Kidney (tissue), 13 donors: ENCODE measurements at regions not wholly inside any gene's neighbourhood (a gene's known extent, or its start where the extent isn't known, plus 50 kb on each side); places are given as distances from the start of the nearest gene placed in this dataset.

ENCODE experiments used
- DNase-seq, 5 donors: peaks; one replicate each; pipeline ENCODE4 v3.0.0-alpha.2; 2013 to 2020
- FAIRE-seq: peaks from 2 replicates; lab custom pipeline; 2012; peaks lifted over from hg19 to GRCh38; lab: Jason Lieb, UNC
- H3K27ac ChIP-seq, 2 donors: one replicate each; pipeline ENCODE4 v1.7.0; 2013; ENCODE audit warnings: low read depth in 2 of 2, low read length in 2 of 2, inconsistent platforms in 1 of 2
- H3K27me3 ChIP-seq: one replicate; pipeline ENCODE4 v1.7.1; 2013; ENCODE audit warnings: low read length, inconsistent platforms; ENCODE audit not compliant: control insufficient read depth, insufficient read depth
- H3K36me3 ChIP-seq, 3 donors: one replicate each; pipeline versions ENCODE4 v1.7.0 to v1.7.1; 2013; ENCODE audit warnings: low read length in 3 of 3, control low read depth in 1 of 3, inconsistent platforms in 1 of 3; ENCODE audit not compliant: insufficient read depth in 3 of 3, control insufficient read depth in 2 of 3
- H3K4me1 ChIP-seq, 3 donors: one replicate each; pipeline versions ENCODE4 v1.7.0 to v1.7.1; 2013; ENCODE audit warnings: low read length in 3 of 3, inconsistent platforms in 1 of 3, low read depth in 1 of 3; ENCODE audit not compliant: control insufficient read depth in 2 of 3, insufficient read depth in 2 of 3
- H3K4me3 ChIP-seq, 3 donors: one replicate each; pipeline versions ENCODE4 v1.7.0 to v1.8.1; 2013; ENCODE audit warnings: low read length in 3 of 3, control low read depth in 1 of 3, inconsistent platforms in 1 of 3
- H3K9ac ChIP-seq, 3 donors: one replicate each; pipeline versions ENCODE4 v1.7.0 to v1.7.1; 2013; ENCODE audit warnings: low read length in 3 of 3, control low read depth in 1 of 3, inconsistent platforms in 1 of 3
- H3K9me3 ChIP-seq, 3 donors: one replicate each; pipeline versions ENCODE4 v1.7.0 to v1.7.1; 2013; ENCODE audit warnings: low read length in 3 of 3, control low read depth in 1 of 3, inconsistent platforms in 1 of 3; ENCODE audit not compliant: control insufficient read depth in 2 of 3, insufficient read depth in 1 of 3
- intact Hi-C: fragments of 100-400 bp; cut with DNase I; formaldehyde crosslinking; loops from one replicate; pipeline ENCODE4 v1.11.1; 2022
- TF ChIP-seq, protein P1 (sequence below): IDR thresholded peaks from 3 replicates; pipeline ENCODE4 v1.5.1; 2012; ENCODE audit warnings: mild to moderate bottlenecking, moderate library complexity, borderline replicate concordance; ENCODE audit not compliant: insufficient read depth; ENCODE audit errors: extremely low read depth
- donor health status: control.
- donor health status: control.
- donor health status: control.
- donor health status: control.
- donor health status: control.
- donor health status: DM: yes; HTN: yes; CAD: no.
- donor health status: Normal renal cell carcinoma (clear cell type).

DNA sequence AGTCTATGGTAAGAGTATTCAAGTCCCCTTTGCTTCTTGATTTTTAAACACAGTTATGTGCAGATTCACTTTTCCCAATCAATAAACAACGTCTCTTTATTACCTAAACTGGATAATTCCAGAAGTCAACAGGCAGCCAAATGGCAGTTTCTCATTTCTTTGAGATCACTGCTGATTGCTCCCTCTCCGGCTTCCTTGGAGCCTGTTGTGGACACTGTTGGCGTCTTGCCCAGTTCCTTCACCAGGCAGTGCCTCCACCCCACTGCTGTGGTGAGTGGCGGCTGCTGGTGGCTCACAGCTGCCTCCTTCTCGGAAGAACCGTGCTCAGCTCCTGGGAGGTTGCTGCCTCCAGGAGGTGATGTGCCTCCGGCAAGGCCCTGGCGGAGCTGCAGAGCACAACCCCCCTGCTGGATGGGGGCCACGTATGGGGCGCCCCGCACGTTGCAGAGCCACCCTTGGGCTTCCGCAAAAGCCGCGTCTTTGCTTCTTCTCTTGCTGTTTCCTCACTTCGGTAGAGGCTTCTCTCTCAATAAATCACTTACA is 105.1 kb upstream of the CNKSR3 start:
- DNase-seq (peak in 4 of 5 donors; percentile 42 to 93 (median 64)), FAIRE-seq (peak; percentile 25)
- Histone ChIP-seq H3K36me3 (no peaks in the 10 kb centered on the region), H3K4me1 (peaks cover 0 to 8% (median 4%) of the 10 kb centered on the region in 3 donors), H3K27ac (peak overlapping the region; percentile 15 to 21), H3K4me3 (peak overlapping the region in 2 of 3 donors; percentile 34 to 44), H3K27me3 (no peaks in the 10 kb centered on the region), H3K9me3 (no peaks in the 10 kb centered on the region), H3K9ac (no peak overlapping the region)
- TF ChIP-seq, protein P1, sequence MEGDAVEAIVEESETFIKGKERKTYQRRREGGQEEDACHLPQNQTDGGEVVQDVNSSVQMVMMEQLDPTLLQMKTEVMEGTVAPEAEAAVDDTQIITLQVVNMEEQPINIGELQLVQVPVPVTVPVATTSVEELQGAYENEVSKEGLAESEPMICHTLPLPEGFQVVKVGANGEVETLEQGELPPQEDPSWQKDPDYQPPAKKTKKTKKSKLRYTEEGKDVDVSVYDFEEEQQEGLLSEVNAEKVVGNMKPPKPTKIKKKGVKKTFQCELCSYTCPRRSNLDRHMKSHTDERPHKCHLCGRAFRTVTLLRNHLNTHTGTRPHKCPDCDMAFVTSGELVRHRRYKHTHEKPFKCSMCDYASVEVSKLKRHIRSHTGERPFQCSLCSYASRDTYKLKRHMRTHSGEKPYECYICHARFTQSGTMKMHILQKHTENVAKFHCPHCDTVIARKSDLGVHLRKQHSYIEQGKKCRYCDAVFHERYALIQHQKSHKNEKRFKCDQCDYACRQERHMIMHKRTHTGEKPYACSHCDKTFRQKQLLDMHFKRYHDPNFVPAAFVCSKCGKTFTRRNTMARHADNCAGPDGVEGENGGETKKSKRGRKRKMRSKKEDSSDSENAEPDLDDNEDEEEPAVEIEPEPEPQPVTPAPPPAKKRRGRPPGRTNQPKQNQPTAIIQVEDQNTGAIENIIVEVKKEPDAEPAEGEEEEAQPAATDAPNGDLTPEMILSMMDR = peak; percentile 14
- intact Hi-C loops = no loop called here

DNA sequence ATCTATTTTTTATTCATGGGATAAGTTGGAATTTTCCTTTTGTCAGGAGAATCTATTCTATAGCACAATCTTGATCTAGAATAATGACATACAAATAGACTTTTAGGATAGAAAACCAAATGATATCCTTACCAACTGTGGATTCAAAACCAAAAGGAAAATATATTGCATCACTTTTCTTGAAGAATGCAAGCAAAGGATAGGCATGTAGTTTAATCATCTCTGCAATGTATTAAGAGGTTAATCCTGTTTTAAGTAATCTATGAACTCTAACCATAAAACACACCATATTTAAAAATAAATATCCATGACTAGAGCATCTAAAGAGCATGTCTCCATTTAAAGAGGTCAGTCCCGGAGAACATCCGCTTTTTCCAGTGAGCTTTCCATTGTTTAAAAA is 106.7 kb upstream of the CNKSR3 start:
- TF ChIP-seq, protein P1 = no peak
- DNase-seq (no peak), FAIRE-seq (no peak)
- Histone ChIP-seq H3K9ac (no peak overlapping the region), H3K27me3 (no peaks in the 10 kb centered on the region), H3K9me3 (no peaks in the 10 kb centered on the region), H3K36me3 (no peaks in the 10 kb centered on the region), H3K4me3 (no peak overlapping the region), H3K27ac (no peak overlapping the region), H3K4me1 (peaks cover 0 to 8% (median 4%) of the 10 kb centered on the region in 3 donors)
- intact Hi-C loops = no loop called here

DNA sequence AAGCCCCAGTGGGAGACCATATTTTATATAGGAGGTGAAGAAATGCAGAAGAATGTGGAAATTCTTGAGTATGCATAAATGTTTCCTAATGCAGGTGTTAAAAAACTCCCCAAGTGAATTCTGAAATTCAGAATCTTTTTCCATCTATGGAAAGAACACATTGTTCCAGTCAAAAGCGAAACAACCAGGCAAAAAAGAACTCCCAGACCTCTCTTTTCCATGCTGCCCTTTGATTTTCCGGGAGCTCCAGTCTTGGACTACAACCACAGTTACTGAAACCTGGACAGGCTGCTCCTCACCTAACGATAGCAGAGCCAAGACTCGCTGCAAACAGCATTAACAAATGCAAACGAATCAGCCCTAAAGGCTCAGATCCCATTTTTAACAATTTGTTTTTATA is 108.7 kb upstream of the CNKSR3 start:
- no peaks in the 10 kb centered on the region for H3K9me3 ChIP-seq
- H3K4me1 ChIP-seq = peaks cover 0 to 6% (median under 1%) of the 10 kb centered on the region in 3 donors
- FAIRE-seq (no peak), DNase-seq (no peak)
- H3K36me3 ChIP-seq = no peaks in the 10 kb centered on the region
- intact Hi-C loops = no loop called here
- no peak overlapping the region for H3K4me3 ChIP-seq
- TF ChIP-seq, protein P1 = no peak
- no peak overlapping the region for H3K9ac ChIP-seq
- no peak overlapping the region for H3K27ac ChIP-seq
- no peaks in the 10 kb centered on the region for H3K27me3 ChIP-seq

DNA sequence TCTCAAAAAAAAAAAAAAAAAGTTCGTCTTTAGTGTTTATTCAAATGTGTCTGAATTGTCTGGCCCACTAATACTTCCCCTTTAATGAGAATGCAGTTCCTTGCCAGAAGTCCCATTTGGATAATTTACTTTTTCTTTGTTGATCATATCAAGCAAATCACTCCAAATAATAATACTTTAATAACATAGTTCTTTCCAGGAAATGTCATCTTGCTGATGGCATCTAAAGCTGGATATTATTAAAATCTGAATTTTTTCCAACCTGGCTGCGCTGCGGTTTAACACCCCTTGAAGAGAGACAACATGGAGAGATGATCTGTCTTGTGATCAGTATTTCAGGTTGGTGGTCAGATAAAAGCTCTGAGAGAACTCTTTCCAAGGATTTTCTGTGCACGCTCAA is 111.2 kb upstream of the CNKSR3 start:
- Histone ChIP-seq H3K9ac (no peak overlapping the region), H3K27me3 (no peaks in the 10 kb centered on the region), H3K36me3 (no peaks in the 10 kb centered on the region), H3K4me3 (no peak overlapping the region), H3K27ac (no peak overlapping the region), H3K9me3 (no peaks in the 10 kb centered on the region), H3K4me1 (no peaks in the 10 kb centered on the region)
- DNase-seq = no peak
- FAIRE-seq = no peak
- TF ChIP-seq, protein P1 = no peak
- intact Hi-C loops = no loop called here
